Hepatocyte (in vitro differentiated cells): ENCODE measurements at regions not wholly inside any gene's neighbourhood (a gene's known extent, or its start where the extent isn't known, plus 50 kb on each side); places are given as distances from the start of the nearest gene placed in this dataset.

Source experiments
- CTCF ChIP-seq: fragments of 200-600 bp; sonication (generic); IDR thresholded peaks from 2 replicates; pipeline ENCODE4 v1.5.1; 2016; ENCODE audit warnings: antibody characterized with exemption, mild to moderate bottlenecking; ENCODE audit not compliant: poor library complexity
- EZH2 ChIP-seq: fragments of 200-600 bp; sonication (generic); IDR thresholded peaks from 2 replicates; pipeline ENCODE4 v1.6.1; 2016; ENCODE audit warnings: antibody characterized with exemption, mild to moderate bottlenecking, borderline replicate concordance
- EZH2phosphoT487 ChIP-seq: fragments of 200-600 bp; sonication (generic); IDR thresholded peaks from one replicate; pipeline ENCODE4 v1.6.1; 2018; ENCODE audit warnings: antibody characterized with exemption, mild to moderate bottlenecking, low read depth, moderate library complexity; ENCODE audit not compliant: unreplicated experiment, severe bottlenecking

- TF ChIP-seq CTCF: no peak
- TF ChIP-seq EZH2: no peak
- TF ChIP-seq EZH2phosphoT487: no peak
Observed at GRCh38 chr10:90319188-90319914, 538.5 kb downstream of the HTR7 start.
